GM21381 (cell line): ENCODE measurements at regions not wholly inside any gene's neighbourhood (a gene's known extent, or its start where the extent isn't known, plus 50 kb on each side); places are given as distances from the start of the nearest gene placed in this dataset.

Source experiments
- ATAC-seq: cut with Tn5 transposase; IDR thresholded peaks from one replicate; pipeline ENCODE4 v1.9.1; 2021; ENCODE audit warnings: mild to moderate bottlenecking, moderate library complexity; ENCODE audit not compliant: unreplicated experiment

GRCh38 chr9:134227451-134228411 lies 63.4 kb upstream of the RNU6ATAC start:
- ATAC-seq: no peak

GRCh38 chr9:134228649-134229048 lies 64.3 kb upstream of the RNU6ATAC start:
- no peak for ATAC-seq

- no peak for ATAC-seq
These were observed 65.2 kb upstream of the RNU6ATAC start for GRCh38 chr9:134229466-134230091.

GRCh38 chr9:134230092-134230941 lies 66.0 kb upstream of the RNU6ATAC start:
- ATAC-seq: no peak

GRCh38 chr9:134230942-134231325 lies 66.6 kb upstream of the RNU6ATAC start:
- no peak for ATAC-seq

GRCh38 chr9:134231330-134231745 lies 67.0 kb upstream of the RNU6ATAC start:
- ATAC-seq: no peak

- ATAC-seq: no peak
These were observed 67.4 kb upstream of the RNU6ATAC start for GRCh38 chr9:134231767-134232166.

- no peak for ATAC-seq
These were observed 68.7 kb upstream of the RNU6ATAC start for GRCh38 chr9:134233022-134233421.

GRCh38 chr9:134234001-134234660 lies 69.8 kb upstream of the RNU6ATAC start:
- ATAC-seq: no peak

- ATAC-seq: no peak
These were observed 70.5 kb upstream of the RNU6ATAC start for GRCh38 chr9:134234687-134235359.

GRCh38 chr9:134235366-134235765 lies 71.0 kb upstream of the RNU6ATAC start:
- ATAC-seq: no peak

- no peak for ATAC-seq
These were observed 71.6 kb upstream of the RNU6ATAC start for GRCh38 chr9:134236001-134236421.

- no peak for ATAC-seq
These were observed 72.7 kb upstream of the RNU6ATAC start for GRCh38 chr9:134236935-134237629.

GRCh38 chr9:134237630-134238265 lies 73.4 kb upstream of the RNU6ATAC start:
- no peak for ATAC-seq

- ATAC-seq: no peak
These were observed 75.0 kb upstream of the RNU6ATAC start for GRCh38 chr9:134239130-134239903.

GRCh38 chr9:134239939-134240338 lies 75.6 kb upstream of the RNU6ATAC start:
- ATAC-seq: no peak

GRCh38 chr9:134240361-134240760 lies 76.0 kb upstream of the RNU6ATAC start:
- no peak for ATAC-seq

GRCh38 chr9:134242706-134243105 lies 78.3 kb upstream of the RNU6ATAC start:
- no peak for ATAC-seq
